GM04503 (cell line): ENCODE measurements at regions not wholly inside any gene's neighbourhood (a gene's known extent, or its start where the extent isn't known, plus 50 kb on each side); places are given as distances from the start of the nearest gene placed in this dataset.

Source experiments
- DNase-seq: peaks from one replicate; pipeline ENCODE4 v3.0.0-alpha.2; 2012; ENCODE audit warnings: low read depth

DNA sequence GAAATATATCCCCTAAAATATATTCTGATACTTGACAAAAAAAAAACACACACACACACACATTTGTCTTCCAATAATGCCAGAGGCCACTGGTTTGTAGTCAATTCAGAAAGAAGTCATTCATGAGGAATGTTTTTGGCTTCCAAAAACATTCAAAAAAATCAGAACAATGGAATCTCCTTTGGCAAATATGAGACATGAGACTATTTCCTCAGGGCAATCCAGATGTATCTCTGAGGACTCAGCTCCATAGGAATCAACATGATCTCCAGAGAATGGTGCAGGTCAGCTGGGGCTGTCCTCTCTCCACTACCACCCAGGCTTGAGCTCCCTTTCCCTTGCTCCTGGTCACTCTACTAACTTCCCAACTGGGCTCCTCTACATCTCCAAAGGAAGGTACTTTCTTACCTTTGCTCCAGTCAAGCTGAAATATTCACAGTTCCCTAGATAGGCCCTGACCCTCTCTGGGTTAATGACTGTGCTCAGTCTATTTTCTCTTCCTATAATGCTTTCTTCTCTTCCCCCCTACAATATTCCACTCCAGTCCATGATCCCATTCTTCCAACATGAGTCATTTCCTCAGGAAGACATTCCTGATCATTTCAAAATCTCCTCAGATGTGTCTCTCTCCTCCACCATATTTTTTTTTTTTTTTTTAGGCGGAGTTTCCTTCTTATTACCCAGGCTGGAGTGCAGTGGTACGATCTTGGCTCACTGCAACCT, 145.3 kb downstream of the C1D start:
- DNase-seq, result peak; percentile 100

GRCh38 chr2:67918471-67918870, 144.3 kb downstream of the C1D start:
- no peak for DNase-seq

- DNase-seq, result no peak
Observed at GRCh38 chr2:67919490-67919889, 143.3 kb downstream of the C1D start.

DNA sequence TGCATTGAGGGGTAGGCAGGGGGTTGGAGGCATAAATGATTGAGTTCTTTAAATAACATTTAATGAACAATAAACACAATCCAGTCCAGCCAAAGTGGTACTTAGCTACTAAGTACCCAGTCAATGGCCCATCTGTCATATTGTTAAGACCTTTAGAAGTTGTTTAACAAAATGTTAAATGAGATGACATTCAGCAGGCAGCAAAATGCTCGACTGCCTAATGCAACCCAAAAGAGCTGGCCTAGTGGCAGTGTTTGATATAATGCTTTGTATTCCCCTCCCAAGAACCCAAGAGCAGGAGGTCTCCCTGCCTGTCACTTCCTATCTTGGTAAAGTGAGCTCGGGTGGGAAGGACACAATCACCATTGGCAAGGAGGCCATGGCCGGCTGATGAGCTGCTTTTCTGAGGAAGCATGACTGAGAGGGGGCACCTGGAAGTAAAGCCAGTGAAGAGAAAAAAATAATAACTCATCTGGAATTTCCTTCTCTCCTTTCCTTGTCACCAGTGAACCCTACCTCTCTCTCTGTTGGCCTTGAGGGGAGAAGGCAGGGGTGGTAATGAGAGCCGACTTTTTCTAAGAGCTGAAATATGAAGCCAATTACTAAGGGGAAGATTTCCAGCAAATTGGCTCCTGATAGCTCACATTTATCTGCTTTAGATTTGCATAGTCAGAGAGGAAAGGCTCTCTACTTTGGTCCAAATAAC, 140.6 kb downstream of the C1D start:
- no peak for DNase-seq

DNA sequence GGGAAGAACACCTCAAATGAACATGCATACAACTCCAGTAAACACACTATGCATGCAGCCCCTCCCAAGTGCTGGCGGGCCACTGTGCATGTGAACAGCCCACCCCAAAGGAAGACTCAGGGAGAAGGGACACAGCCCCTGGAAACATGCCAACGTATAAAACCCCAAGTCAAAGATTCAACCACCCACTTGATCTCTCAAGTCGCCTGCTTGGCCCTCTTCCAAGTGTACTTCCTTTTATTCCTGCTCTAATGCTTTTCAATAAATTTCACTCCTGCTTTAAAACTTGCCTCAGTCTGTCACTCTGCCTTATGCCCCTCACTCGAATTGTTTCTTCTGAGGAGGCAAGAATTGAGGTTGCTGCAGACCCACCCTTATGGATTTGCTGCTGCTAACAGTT, 139.1 kb downstream of the C1D start:
- no peak for DNase-seq

- DNase-seq, result no peak
Observed at GRCh38 chr2:67927501-67927900, 135.3 kb downstream of the C1D start.

GRCh38 chr2:67930156-67930555, 132.6 kb downstream of the C1D start:
- DNase-seq, result no peak

GRCh38 chr2:67936969-67937368, 125.8 kb downstream of the C1D start:
- DNase-seq, result no peak

- no peak for DNase-seq
Observed at GRCh38 chr2:67938053-67938452, 124.8 kb downstream of the C1D start.

DNA sequence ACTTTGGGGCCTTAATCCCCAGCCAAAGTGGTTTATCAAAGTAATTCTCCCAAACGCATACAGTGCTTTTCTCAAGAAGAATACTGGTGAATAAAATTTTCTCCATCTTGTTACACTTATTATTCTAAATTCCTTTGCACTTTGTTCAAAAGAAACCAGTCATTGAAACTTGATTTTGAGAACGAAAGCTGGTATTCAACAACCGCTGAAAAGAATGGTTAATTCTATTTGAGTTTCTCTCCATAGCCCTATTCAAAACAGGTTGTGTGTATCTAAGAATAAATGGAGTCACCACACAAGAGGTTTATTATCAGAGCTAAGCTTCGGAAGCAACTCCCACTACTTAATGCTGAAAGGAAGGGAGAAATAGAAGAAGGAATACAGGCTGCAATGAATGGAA, 117.7 kb downstream of the C1D start:
- no peak for DNase-seq

DNA sequence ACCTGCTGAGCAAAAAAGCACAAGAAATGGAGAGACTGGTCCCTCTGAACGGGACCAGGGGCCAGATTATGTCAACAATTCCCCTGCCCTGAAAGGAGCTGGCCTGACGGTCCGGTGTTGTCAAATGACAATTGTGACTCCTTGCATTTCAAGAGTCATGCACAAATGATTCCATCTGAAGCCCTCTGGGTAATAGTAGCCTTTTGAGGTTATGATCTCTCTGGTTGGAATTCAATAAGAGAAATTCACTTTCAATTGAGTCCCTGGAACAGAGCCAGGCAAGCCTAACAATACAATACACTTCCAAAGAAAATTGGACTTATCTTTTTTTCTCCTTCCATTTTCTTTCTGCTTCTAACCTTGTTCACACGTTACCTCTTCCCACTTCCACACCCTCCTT, 116.9 kb downstream of the C1D start:
- no peak for DNase-seq

DNA sequence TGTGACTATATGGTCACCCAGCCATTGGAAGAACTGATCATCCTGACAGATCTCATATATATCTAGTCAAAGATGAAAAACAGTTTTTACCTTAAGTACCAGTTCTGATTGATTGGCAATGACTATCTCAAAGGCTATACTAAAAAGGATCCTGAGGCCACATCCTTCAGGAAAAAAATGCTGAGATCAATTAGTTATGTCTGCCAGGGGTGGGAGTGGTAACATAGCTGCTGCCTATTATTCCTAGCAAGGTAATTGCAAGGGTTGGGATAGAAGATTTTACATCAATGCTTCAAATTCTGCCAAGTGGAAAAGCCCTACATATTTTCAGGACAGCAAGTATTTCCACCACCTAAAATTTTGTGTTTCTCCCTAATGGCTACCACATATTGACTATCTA, 114.7 kb downstream of the C1D start:
- DNase-seq, result no peak

DNA sequence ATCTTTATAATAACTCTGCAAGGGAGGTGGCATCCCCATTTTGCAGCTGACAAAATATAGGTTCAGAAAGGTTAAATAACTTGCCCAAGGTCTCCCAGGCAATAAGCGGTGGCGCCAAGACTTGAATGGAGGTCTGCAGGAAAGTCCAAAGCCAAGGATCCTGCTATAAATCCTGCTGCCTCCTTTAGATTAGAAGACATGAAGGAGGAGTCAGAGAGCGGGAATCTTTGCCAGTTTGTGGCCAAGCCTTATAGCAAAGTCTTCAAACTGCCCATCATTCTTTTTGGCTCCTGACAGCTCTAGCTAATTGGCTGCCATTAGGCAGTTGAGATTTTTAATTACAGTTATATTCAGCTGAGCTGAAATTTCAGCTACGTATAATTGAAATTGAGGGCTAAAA, 114.3 kb downstream of the C1D start:
- no peak for DNase-seq

GRCh38 chr2:67950018-67950417, 112.8 kb downstream of the C1D start:
- DNase-seq, result no peak

- DNase-seq, result no peak
Observed at GRCh38 chr2:67950919-67951318, 111.9 kb downstream of the C1D start.

DNA sequence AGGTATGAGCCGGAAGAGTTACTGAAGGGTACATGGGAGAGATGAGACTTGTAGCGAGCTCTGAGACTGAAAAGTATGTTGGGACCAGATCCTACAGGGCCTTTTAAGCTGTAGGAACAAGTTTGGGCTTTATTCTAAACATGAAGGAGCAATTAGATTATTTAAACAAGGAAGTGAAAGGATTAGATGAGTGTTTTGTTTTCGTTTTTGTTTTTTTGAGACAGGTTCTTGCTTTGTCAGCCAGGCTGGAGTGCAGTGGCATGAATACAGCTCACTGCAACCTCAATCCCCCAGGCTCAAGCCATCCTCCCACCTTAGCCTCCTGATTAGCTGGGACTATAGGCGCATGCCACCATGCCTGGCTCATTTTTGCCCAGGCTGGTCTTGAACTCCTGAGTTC, 110.7 kb downstream of the C1D start:
- no peak for DNase-seq

DNA sequence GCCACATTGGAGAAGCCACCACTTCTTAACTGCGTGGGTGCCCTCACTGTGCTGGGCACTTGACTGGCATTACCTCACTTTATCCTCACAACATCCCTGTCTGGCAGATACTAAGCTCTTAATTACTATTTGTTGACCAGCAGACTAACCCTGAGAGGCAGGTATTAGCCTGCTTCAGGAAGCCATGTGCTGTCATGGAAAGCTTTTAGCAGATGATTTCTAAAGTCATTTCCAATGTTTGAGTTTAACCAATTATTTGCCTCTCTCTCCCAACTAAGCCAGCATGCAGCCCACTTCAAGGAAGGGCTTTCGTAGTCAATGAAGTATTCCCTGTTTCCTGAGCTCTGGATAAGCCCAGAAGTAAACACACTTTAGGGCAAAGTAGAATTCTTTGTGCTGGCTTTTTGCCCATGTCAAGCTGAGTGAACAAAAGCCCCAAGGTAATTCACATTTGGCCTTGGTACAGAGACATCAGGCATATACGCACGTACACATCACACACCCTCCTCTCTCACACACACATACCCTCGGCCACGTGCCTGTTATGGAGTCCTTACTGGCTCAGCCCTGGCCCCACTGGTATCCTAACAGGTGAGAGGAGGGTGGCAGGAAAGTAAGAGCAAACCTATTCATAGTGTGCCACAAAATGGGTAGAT, 108.6 kb downstream of the C1D start:
- no peak for DNase-seq

- DNase-seq, result no peak
Observed at GRCh38 chr2:67955748-67956603, 106.8 kb downstream of the C1D start.

GRCh38 chr2:67965246-67965645, 97.6 kb downstream of the C1D start:
- no peak for DNase-seq

GRCh38 chr2:67970071-67970470, 92.7 kb downstream of the C1D start:
- no peak for DNase-seq

DNA sequence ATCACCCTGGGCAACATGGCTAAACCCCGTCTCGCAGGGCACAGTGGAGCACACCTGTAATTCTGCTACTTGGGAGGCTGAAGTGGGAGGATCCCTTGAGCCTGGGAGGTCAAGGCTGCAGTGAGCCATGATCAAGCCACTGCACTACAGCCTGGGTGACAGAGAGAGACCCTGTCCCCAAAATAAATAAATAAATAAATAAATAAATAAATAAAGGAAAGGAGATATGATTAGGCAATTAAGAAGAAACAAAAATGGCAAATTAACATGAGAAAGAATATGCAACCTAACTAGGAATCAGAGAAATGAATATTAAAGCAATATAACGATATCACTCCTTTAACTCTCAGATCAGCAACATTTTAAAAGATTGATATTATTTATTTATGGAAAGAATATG, 92.3 kb downstream of the C1D start:
- no peak for DNase-seq
